ENCODE measurements at regions not wholly inside any gene's neighbourhood (a gene's known extent, or its start where the extent isn't known, plus 50 kb on each side); places are given as distances from the start of the nearest gene placed in this dataset.

GRCh38 chr2:104448661-104449440 is 405.1 kb upstream of the POU3F3 start:
- in situ Hi-C loops (cut with MboI; ENCODE audit: low pct_unique_long_range_greater_than_20kb, low sequenced_read_pairs, unreplicated experiment) = no loop called here
- DNase-seq (ENCODE audit: low spot score) = no peak
- TF ChIP-seq, protein P1, sequence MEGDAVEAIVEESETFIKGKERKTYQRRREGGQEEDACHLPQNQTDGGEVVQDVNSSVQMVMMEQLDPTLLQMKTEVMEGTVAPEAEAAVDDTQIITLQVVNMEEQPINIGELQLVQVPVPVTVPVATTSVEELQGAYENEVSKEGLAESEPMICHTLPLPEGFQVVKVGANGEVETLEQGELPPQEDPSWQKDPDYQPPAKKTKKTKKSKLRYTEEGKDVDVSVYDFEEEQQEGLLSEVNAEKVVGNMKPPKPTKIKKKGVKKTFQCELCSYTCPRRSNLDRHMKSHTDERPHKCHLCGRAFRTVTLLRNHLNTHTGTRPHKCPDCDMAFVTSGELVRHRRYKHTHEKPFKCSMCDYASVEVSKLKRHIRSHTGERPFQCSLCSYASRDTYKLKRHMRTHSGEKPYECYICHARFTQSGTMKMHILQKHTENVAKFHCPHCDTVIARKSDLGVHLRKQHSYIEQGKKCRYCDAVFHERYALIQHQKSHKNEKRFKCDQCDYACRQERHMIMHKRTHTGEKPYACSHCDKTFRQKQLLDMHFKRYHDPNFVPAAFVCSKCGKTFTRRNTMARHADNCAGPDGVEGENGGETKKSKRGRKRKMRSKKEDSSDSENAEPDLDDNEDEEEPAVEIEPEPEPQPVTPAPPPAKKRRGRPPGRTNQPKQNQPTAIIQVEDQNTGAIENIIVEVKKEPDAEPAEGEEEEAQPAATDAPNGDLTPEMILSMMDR (IDR thresholded peaks at IDR 0.05; ENCODE audit: extremely low read depth, insufficient read depth, missing control alignments) = no peak

- TF ChIP-seq, protein P1 (IDR thresholded peaks at IDR 0.05; ENCODE audit: extremely low read depth, insufficient read depth, missing control alignments) = no peak
- in situ Hi-C loops (cut with MboI; ENCODE audit: low pct_unique_long_range_greater_than_20kb, low sequenced_read_pairs, unreplicated experiment) = no loop called here
- DNase-seq (ENCODE audit: low spot score) = no peak
Observed at GRCh38 chr2:104452558-104452957, 401.4 kb upstream of the POU3F3 start.

DNA sequence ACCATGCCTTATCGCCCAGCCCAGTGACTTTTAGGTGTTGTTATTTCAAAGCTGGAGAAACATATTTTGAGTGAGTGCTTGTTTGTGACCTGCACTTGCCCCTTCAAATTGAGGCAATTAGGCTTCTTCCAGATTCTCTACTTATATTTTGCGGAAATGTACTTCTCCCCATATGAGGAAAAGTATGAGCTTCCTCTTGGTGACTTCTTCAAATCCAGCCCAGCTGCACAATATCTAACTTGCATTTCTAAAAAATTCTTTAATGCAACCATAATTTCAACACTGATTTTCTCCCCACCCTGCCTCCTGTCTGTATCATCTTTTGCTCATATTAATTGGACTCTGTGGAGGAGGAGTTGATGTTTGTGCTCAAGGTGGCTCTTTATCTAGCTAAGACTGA is 391.2 kb upstream of the POU3F3 start:
- in situ Hi-C loops (cut with MboI; ENCODE audit: low pct_unique_long_range_greater_than_20kb, low sequenced_read_pairs, unreplicated experiment) = no loop called here
- no peak for DNase-seq (ENCODE audit: low spot score)

DNA sequence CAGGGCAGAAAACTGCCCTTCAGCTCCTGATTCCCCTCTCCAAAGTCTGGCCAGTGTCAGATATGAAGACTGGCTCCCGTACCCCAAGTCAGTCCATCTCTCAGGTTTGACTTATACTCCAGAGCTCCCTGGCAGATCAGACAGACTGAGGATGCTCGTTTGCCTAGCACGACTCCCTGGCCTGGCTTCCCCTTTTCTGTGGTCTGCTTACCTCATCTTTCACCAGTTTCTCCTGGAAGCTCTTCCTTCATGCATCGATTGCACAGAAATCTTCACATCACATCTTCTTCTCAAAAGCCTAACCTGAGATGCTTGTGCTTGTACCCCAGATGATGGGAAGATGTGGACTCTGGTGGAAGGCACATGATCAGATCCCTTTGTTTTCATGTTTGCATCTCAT is 387.9 kb upstream of the POU3F3 start:
- DNase-seq (ENCODE audit: low spot score) = no peak
- in situ Hi-C loops (cut with MboI; ENCODE audit: low pct_unique_long_range_greater_than_20kb, low sequenced_read_pairs, unreplicated experiment) = no loop called here
- TF ChIP-seq, protein P1 (IDR thresholded peaks at IDR 0.05; ENCODE audit: extremely low read depth, insufficient read depth, missing control alignments) = no peak

More for the DNA sequence above, 391.2 kb upstream of the POU3F3 start:
- TF ChIP-seq, protein P1 (IDR thresholded peaks at IDR 0.05; ENCODE audit: extremely low read depth, insufficient read depth, missing control alignments) = no peak

DNA sequence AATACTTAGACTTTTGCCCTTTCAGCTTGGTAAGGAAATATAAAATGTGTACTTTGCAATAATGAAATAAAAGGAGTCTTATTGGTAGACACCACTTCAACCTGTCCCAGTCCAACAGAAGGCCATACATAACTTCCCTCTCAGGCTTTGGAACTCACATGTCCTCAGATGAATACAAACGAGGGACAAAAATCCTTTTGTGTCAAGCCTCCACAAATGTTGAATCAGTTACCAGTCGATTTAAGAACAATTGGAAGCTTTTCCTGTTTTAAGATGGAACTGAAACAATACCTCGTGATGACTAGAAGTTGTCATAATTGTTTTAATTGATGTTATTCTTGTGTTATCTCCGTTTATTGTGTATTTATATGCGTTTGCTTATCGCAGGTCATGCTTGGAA is 385.1 kb upstream of the POU3F3 start:
- TF ChIP-seq, protein P1 (IDR thresholded peaks at IDR 0.05; ENCODE audit: extremely low read depth, insufficient read depth, missing control alignments) = no peak
- in situ Hi-C loops (cut with MboI; ENCODE audit: low pct_unique_long_range_greater_than_20kb, low sequenced_read_pairs, unreplicated experiment) = no loop called here
- DNase-seq (ENCODE audit: low spot score) = no peak

DNA sequence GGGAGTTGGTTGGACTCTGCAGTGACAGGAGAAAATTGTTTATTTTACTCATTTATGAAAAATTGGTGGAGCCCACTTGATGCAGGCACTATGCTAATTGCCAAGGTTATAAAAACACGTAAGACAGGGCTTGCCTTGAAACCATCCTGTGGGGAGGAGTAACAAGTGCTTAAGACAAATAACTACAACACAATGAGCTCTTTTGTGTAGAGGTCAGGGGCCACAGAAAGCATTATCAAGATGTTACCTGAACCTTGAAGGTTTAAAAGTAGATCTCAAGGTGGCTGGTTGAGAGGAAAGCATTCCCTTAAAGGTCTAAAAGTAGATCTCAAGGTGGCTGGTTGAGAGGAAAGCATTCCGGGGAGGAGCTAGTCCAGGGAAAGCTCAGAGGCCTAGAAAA is 381.8 kb upstream of the POU3F3 start:
- TF ChIP-seq, protein P1 (IDR thresholded peaks at IDR 0.05; ENCODE audit: extremely low read depth, insufficient read depth, missing control alignments) = no peak
- in situ Hi-C loops (cut with MboI; ENCODE audit: low pct_unique_long_range_greater_than_20kb, low sequenced_read_pairs, unreplicated experiment) = no loop called here
- no peak for DNase-seq (ENCODE audit: low spot score)
